HUES6 (cell line): ENCODE measurements at regions not wholly inside any gene's neighbourhood (a gene's known extent, or its start where the extent isn't known, plus 50 kb on each side); places are given as distances from the start of the nearest gene placed in this dataset.

Experiments
- H3K27ac ChIP-seq: 2 replicates; pipeline ENCODE4 v1.7.0; 2013; ENCODE audit warnings: low read depth, mild to moderate bottlenecking, low read length, inconsistent platforms
- H3K27me3 ChIP-seq: 2 replicates; pipeline ENCODE4 v1.6.1; 2013; ENCODE audit warnings: low read length; ENCODE audit not compliant: control insufficient read depth, insufficient read depth
- H3K36me3 ChIP-seq: 2 replicates; pipeline ENCODE4 v1.6.1; 2013; ENCODE audit warnings: low read length; ENCODE audit not compliant: control insufficient read depth, insufficient read depth
- H3K4me1 ChIP-seq: 2 replicates; pipeline ENCODE4 v1.6.1; 2013; ENCODE audit warnings: low read length; ENCODE audit not compliant: control insufficient read depth, insufficient read depth
- H3K4me3 ChIP-seq: 2 replicates; pipeline ENCODE4 v1.5.1; 2013; ENCODE audit warnings: low read depth, low read length
- H3K9ac ChIP-seq: one replicate; pipeline ENCODE4 v1.6.1; 2013; ENCODE audit warnings: mild to moderate bottlenecking, low read length
- H3K9me3 ChIP-seq: 2 replicates; pipeline ENCODE4 v1.6.1; 2013; ENCODE audit warnings: low read depth, low read length; ENCODE audit not compliant: control insufficient read depth, insufficient read depth

DNA sequence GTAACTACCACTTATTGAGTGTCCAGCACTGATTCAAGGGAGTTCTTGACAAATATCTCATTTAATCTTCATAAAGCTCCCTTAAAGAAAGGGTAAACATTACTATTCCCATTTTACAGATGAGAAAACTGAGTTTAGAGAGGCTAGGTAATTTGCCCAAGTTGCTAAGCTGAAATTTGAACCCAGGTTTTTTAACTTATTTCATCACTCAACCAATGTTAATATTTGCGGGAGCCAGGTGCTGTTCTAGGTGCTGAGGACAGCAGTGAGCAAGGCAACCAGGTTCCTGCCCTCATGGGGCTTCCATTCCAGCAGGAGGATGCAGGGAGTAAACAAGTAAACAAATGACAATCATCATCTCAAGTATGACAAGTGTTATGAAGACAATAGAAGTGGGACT lies 104.0 kb upstream of the LHX1 start:
- Histone ChIP-seq H3K27ac (no peak overlapping the region), H3K9me3 (no peaks in the 10 kb centered on the region)

DNA sequence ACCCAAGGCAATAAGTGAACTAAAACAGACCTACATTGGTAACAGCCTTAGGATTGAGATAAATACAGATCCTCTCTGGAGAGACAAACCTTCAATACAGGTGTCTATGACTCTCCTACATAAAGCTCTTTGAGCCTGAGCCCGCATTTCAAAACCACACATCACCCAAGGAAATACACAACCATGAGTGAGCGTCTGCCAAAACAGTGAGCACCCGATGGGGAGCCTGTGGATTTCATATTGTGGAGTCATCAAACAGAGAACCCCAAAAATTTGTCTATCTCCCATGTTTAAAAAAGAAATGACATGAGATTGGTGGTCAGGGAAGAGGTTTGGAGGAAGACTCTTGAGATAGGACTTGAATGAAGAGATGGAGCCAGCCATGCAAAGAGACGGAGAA lies 102.2 kb upstream of the LHX1 start:
- Histone ChIP-seq H3K27ac (no peak overlapping the region), H3K27me3 (peaks cover 4% of the 10 kb centered on the region; the same call in 1 of the 2 replicates), H3K9ac (no peak overlapping the region), H3K4me3 (no peak overlapping the region), H3K9me3 (no peaks in the 10 kb centered on the region), H3K4me1 (peaks cover 10% of the 10 kb centered on the region), H3K36me3 (no peaks in the 10 kb centered on the region)

More for the DNA sequence above, 104.0 kb upstream of the LHX1 start:
- Histone ChIP-seq H3K9ac (no peak overlapping the region), H3K27me3 (peaks cover 4% of the 10 kb centered on the region; the same call in 1 of the 2 replicates), H3K4me3 (no peak overlapping the region), H3K4me1 (peaks cover 10% of the 10 kb centered on the region), H3K36me3 (no peaks in the 10 kb centered on the region)

DNA sequence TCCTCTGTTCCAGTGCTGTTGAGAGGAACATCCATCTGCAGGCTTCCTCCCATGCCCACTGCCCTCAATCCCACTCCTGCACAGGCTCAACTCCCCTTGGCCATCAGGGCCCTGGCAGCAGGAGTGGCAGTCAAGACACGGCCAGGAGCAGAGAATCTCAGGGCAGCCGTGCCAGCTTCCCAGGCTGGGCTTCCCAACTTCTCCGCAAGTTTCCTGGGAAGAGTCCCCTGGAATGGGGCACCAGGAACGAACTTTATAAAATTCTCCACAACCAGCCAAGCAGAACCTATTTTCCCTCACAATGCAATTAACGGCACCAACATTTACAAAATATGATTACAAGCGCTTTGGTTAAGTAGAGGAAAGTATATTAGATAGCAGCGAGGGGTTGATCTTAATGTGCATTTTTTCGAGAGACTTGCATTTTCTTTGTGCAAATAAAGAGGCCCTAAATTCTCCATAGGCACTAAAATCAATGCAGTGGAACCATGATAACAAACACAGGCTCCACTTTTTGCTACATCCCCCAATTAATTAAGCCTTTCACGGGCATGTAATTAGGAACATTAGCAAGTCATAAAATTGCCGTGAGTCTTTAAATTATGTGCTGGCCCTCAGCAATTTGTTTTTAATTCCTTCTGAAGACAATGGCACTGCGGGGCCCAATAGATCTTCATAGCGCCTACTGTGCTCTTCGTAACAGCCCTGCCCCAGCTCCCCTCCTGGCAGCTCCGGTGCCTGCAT lies 99.9 kb upstream of the LHX1 start:
- H3K4me3 ChIP-seq = no peak overlapping the region
- no peaks in the 10 kb centered on the region for H3K36me3 ChIP-seq
- 0 out of 2 replicates have a peak, but pooled peaks cover 9% of the 10 kb centered on the region for H3K9me3 ChIP-seq
- no peak overlapping the region for H3K9ac ChIP-seq
- peaks cover 10% of the 10 kb centered on the region for H3K4me1 ChIP-seq
- no peak overlapping the region for H3K27ac ChIP-seq
- peaks cover 4% of the 10 kb centered on the region; the same call in 1 of the 2 replicates for H3K27me3 ChIP-seq

DNA sequence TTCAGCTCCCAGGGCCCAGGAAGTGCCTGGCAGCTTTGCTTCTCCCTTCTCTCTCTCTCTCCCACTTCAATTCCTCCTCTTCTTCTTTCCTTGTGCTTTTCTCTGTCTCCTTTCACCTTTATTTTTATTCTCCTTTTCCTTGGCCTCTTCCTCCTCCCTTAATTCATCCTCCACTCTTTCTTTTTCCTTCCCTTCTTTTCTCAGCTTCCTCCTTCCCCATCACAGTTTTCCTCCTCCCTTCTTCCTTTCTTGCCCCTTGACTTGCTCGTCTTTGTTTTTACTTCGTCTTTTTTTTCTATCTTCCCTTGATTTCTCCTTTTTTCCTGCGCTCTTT lies 99.4 kb upstream of the LHX1 start:
- H3K4me1 ChIP-seq = peaks cover 12% of the 10 kb centered on the region
- no peak overlapping the region for H3K9ac ChIP-seq
- no peak overlapping the region for H3K4me3 ChIP-seq
- no peaks in the 10 kb centered on the region for H3K36me3 ChIP-seq
- no peak overlapping the region for H3K27ac ChIP-seq
- H3K9me3 ChIP-seq = 0 out of 2 replicates have a peak, but pooled peaks cover 9% of the 10 kb centered on the region
- peaks cover 4% of the 10 kb centered on the region; the same call in 1 of the 2 replicates for H3K27me3 ChIP-seq

DNA sequence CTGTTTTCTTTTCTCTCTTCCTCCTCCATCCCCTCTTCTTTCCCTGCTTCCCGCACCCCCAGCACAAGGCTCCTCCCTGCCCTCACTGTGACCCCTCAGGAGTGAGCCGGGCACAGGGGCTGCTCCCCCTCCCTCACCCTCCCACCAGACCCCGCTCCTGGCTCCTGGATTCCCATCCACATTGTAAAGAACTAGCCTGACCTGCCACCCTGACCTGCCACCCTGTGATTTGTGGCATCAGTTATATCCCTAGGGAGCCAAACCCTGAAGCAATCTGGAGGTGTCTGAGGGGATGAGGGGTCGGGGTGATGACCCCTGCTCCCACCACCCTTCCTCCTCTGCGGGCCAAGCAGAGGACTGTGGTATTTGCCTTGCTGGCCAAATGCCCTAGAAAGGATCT lies 98.0 kb upstream of the LHX1 start:
- Histone ChIP-seq H3K9me3 (0 out of 2 replicates have a peak, but pooled peaks cover 9% of the 10 kb centered on the region), H3K4me1 (peaks cover 14% of the 10 kb centered on the region), H3K27me3 (peaks cover 10% of the 10 kb centered on the region; the same call in 1 of the 2 replicates), H3K27ac (no peak overlapping the region), H3K4me3 (no peak overlapping the region), H3K9ac (no peak overlapping the region), H3K36me3 (no peaks in the 10 kb centered on the region)

DNA sequence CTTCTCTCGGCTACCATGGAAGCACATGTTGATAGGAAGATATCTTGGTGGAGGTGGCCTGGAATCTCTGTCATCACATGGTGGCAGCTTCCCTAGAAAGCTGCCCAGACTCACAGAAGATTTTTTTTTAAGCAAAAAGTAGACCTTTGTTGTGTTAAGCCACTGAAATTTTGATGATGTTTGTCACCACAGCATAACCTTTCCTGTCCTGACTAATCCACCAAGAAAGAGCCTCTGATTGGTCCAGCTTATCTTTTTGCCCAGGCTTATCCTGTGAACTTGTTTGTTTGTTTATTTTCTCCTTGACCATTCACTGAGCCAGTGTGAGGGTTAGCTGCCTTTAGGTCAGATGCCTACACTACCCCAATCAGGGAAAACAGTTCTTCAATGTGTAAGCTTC lies 96.5 kb upstream of the LHX1 start:
- Histone ChIP-seq H3K36me3 (no peaks in the 10 kb centered on the region), H3K27me3 (peaks cover 25% of the 10 kb centered on the region)

DNA sequence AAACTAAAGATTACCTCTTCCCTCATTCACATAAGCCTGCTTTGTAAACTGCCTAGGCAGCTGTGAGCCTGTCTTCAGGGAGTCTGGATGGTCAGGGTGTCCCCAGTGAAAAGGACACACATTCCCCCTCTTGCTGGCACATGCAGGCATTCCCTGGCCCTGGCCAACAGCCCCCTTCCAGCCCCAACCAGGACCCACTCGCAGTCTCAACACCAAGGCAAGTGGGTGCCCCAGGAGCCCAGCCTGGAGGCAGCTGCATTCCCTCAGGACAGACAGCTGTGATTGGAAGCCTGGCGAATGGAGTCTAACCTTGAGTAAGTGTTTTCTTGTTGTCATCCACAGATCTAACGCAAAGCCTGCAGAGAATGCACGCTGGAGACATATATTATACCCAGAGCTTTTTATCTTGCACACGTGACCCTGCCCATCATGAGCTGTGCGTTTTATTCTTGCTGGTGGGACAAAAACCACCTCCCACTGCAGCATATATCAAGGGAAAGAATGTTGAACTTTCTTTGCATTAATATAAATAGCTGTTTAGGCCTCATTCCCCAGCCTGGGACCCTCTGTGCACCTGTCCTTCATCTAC lies 95.0 kb upstream of the LHX1 start:
- no peak overlapping the region for H3K27ac ChIP-seq
- no peaks in the 10 kb centered on the region for H3K36me3 ChIP-seq
- no peak overlapping the region for H3K4me3 ChIP-seq
- 0 out of 2 replicates have a peak, but pooled peaks cover 9% of the 10 kb centered on the region for H3K9me3 ChIP-seq
- H3K27me3 ChIP-seq = peaks cover 36% of the 10 kb centered on the region
- H3K4me1 ChIP-seq = peaks cover 27% of the 10 kb centered on the region
- no peak overlapping the region for H3K9ac ChIP-seq

More for the DNA sequence above, 96.5 kb upstream of the LHX1 start:
- Histone ChIP-seq H3K4me1 (peaks cover 19% of the 10 kb centered on the region), H3K9ac (no peak overlapping the region), H3K4me3 (no peak overlapping the region), H3K27ac (no peak overlapping the region), H3K9me3 (0 out of 2 replicates have a peak, but pooled peaks cover 9% of the 10 kb centered on the region)

DNA sequence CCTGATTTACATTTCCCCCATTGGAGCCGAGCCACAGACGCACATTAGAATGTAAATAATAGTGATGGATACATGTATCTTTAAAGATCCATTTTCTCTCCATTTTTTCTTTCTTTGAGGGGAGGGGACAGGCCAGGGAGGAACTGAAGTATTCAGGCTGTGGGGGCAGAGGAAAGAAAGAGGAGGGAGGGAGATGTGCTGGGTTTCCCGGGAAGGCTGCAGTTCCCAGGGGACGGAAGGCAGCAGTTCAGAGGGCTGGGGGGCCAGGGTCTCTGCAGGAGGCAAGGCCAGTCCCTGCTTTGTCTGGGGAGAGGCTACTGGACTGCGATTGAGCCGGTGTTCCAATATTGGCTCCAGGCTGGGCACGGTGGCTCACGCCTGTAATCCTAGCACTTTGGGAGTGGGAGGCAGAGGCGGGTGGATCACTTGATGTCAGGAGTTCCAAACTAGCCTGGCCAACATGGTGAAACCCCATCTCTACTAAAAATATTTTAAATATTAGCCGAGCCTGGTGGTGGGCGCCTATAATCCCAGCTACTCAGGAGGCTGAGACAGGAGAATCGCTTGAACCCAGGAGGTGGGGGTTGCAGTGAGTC lies 94.2 kb upstream of the LHX1 start:
- Histone ChIP-seq H3K9me3 (0 out of 2 replicates have a peak, but pooled peaks cover 9% of the 10 kb centered on the region), H3K9ac (no peak overlapping the region), H3K36me3 (no peaks in the 10 kb centered on the region), H3K27me3 (peaks cover 39% of the 10 kb centered on the region), H3K4me1 (peaks cover 23% of the 10 kb centered on the region), H3K4me3 (no peak overlapping the region), H3K27ac (no peak overlapping the region)

DNA sequence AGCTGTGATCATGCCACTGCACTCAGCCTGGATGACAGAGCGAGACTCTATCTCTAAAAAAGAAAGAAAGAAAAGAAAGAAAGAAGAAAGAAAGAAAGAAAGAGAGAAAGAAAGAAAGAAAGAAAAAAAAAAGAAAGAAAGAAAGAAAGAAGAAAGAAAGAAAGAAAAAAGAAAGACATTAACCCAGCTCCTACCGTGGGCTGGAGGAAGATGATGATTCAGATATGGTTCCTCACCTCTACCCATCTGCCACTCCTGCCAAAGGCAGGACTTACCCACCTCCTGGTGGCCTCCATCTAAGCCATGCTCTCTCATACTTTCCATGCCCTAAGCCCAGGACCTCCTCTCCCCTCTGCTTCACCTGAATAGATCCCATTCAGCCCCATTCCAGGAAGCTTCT lies 93.3 kb upstream of the LHX1 start:
- Histone ChIP-seq H3K27me3 (peaks cover 43% of the 10 kb centered on the region), H3K36me3 (no peaks in the 10 kb centered on the region), H3K27ac (no peak overlapping the region), H3K4me1 (peaks cover 27% of the 10 kb centered on the region), H3K9me3 (0 out of 2 replicates have a peak, but pooled peaks cover 9% of the 10 kb centered on the region), H3K4me3 (no peak overlapping the region), H3K9ac (no peak overlapping the region)

DNA sequence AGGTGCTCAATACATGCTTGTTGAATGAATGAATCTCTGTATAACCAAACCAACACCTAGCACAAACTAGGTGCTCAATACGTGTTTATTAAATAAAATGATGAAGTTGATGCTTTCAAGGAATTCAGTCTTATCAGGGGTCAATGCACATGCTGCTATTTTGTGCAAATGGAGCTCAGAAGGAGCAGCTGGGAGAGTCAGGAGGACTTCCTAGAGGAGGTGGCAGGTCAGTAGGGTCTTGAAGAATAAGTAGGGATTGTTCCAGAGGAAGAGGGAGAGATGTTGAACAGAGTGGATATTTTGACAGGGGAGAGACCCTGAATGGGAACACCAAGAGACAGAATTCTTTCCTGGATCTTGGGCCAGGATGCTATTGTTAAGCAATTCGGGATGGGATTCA lies 92.7 kb upstream of the LHX1 start:
- H3K27ac ChIP-seq = no peak overlapping the region

DNA sequence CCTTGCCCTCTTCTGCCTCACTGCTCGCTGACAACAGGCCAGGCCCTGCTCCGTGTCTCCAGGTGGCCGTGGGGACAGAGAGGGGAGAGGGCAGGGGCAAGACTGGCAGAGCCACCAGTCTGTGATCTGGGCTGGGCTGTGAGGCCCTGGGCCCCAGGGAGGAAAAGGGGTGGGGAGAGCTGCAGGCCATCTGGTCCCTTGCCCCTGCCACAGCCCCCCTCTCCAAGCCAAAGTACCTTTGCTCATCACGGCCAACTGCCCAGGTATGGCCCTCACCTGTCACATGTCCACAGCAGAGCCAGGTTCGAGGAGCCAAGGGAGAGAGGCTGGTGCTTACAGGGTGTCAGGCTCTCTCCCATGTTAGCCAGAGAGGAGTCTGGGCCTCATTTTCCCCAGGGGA lies 91.4 kb upstream of the LHX1 start:
- Histone ChIP-seq H3K9ac (no peak overlapping the region), H3K9me3 (0 out of 2 replicates have a peak, but pooled peaks cover 2% of the 10 kb centered on the region), H3K4me1 (peaks cover 36% of the 10 kb centered on the region), H3K36me3 (no peaks in the 10 kb centered on the region), H3K27me3 (peaks cover 43% of the 10 kb centered on the region), H3K4me3 (no peak overlapping the region), H3K27ac (no peak overlapping the region)

More for the DNA sequence above, 92.7 kb upstream of the LHX1 start:
- Histone ChIP-seq H3K27me3 (peaks cover 43% of the 10 kb centered on the region), H3K4me3 (no peak overlapping the region), H3K9me3 (0 out of 2 replicates have a peak, but pooled peaks cover 9% of the 10 kb centered on the region), H3K36me3 (no peaks in the 10 kb centered on the region), H3K4me1 (peaks cover 30% of the 10 kb centered on the region), H3K9ac (no peak overlapping the region)
